Vagina (tissue), 2 donors: ENCODE measurements at regions not wholly inside any gene's neighbourhood (a gene's known extent, or its start where the extent isn't known, plus 50 kb on each side); places are given as distances from the start of the nearest gene placed in this dataset.

Experiments used
- CTCF ChIP-seq, 3 experiments: fragments of 450-650 bp in 2 of 3; fragments of 200-600 bp in 1 of 3; sonication (generic) in 1 of 3; IDR thresholded peaks; one replicate each; pipeline ENCODE4 v1.5.1; 2017 to 2019; ENCODE audit warnings: antibody characterized with exemption in 3 of 3, mild to moderate bottlenecking in 2 of 3, moderate library complexity in 2 of 3
- POLR2A ChIP-seq, 2 donors: fragments of 450-650 bp; IDR thresholded peaks; one replicate each; pipeline ENCODE4 v1.6.1; 2017; ENCODE audit warnings: antibody characterized with exemption in 2 of 2, mild to moderate bottlenecking in 2 of 2, moderate library complexity in 2 of 2
- POLR2AphosphoS5 ChIP-seq, 2 donors: sonication (generic); formaldehyde crosslinking; IDR thresholded peaks; one replicate each; pipeline ENCODE4 v1.9.0; 2017; ENCODE audit warnings: antibody characterized with exemption in 2 of 2, mild to moderate bottlenecking in 2 of 2, low read depth in 1 of 2; ENCODE audit not compliant: insufficient read depth in 1 of 2

GRCh38 chr4:81617545-81617944 is 145.8 kb upstream of the RASGEF1B start:
- no peak for TF ChIP-seq CTCF (IDR thresholded peaks at IDR 0.05)
- no peak for TF ChIP-seq POLR2A (IDR thresholded peaks at IDR 0.05)
- no peak for TF ChIP-seq POLR2AphosphoS5 (IDR thresholded peaks at IDR 0.05; ENCODE audit: insufficient read depth in 1 of 2, low read depth in 1 of 2)
